ENCODE measurements at regions not wholly inside any gene's neighbourhood (a gene's known extent, or its start where the extent isn't known, plus 50 kb on each side); places are given as distances from the start of the nearest gene placed in this dataset.
A peak's percentile ranks its signal among the peaks of the same experiment; 100 is the strongest.
"Not testable (repeated sequence)": the region's sequence is repeated elsewhere in the genome, so short reads cannot be mapped to it uniquely, and the experiment has no call there.

GRCh38 chr2:147013696-147014392, 831.0 kb upstream of the ACVR2A start:
- DNase-seq (ENCODE audit: low read depth): no peak

GRCh38 chr2:147008481-147008880, 836.3 kb upstream of the ACVR2A start:
- no peak for DNase-seq (ENCODE audit: low read depth)

GRCh38 chr2:147006736-147007141, 838.1 kb upstream of the ACVR2A start:
- DNase-seq (ENCODE audit: low read depth): no peak

GRCh38 chr2:147003081-147003480, 841.7 kb upstream of the ACVR2A start:
- no peak for DNase-seq (ENCODE audit: low read depth)

- no peak for DNase-seq (ENCODE audit: low read depth)
Measured at GRCh38 chr2:147002256-147002655, 842.6 kb upstream of the ACVR2A start.

GRCh38 chr2:147001061-147001460, 843.8 kb upstream of the ACVR2A start:
- no peak for DNase-seq (ENCODE audit: low read depth)

GRCh38 chr2:147000151-147000550, 844.7 kb upstream of the ACVR2A start:
- DNase-seq (ENCODE audit: low read depth): not testable (repeated sequence)

GRCh38 chr2:146997945-146998344, 846.9 kb upstream of the ACVR2A start:
- DNase-seq (ENCODE audit: low read depth): no peak

- DNase-seq (ENCODE audit: low read depth): no peak
Measured at GRCh38 chr2:146997488-146997887, 847.3 kb upstream of the ACVR2A start.

GRCh38 chr2:146994246-146994645, 850.6 kb upstream of the ACVR2A start:
- no peak for DNase-seq (ENCODE audit: low read depth)

GRCh38 chr2:146992466-146992865, 852.4 kb upstream of the ACVR2A start:
- peak; percentile 5 for DNase-seq (ENCODE audit: low read depth)

GRCh38 chr2:146992057-146992456, 852.8 kb upstream of the ACVR2A start:
- DNase-seq (ENCODE audit: low read depth): peak; percentile 12

GRCh38 chr2:146990311-146991054, 854.3 kb upstream of the ACVR2A start:
- DNase-seq (ENCODE audit: low read depth): peak; percentile 8

- DNase-seq (ENCODE audit: low read depth): no peak
Measured at GRCh38 chr2:146989741-146990140, 855.1 kb upstream of the ACVR2A start.

GRCh38 chr2:146987996-146988395, 856.8 kb upstream of the ACVR2A start:
- no peak for DNase-seq (ENCODE audit: low read depth)

GRCh38 chr2:146986161-146986560, 858.7 kb upstream of the ACVR2A start:
- no peak for DNase-seq (ENCODE audit: low read depth)

GRCh38 chr2:146985753-146986152, 859.1 kb upstream of the ACVR2A start:
- DNase-seq (ENCODE audit: low read depth): no peak

GRCh38 chr2:146984014-146984413, 860.8 kb upstream of the ACVR2A start:
- DNase-seq (ENCODE audit: low read depth): no peak

GRCh38 chr2:146982393-146982846, 862.4 kb upstream of the ACVR2A start:
- DNase-seq (ENCODE audit: low read depth): peak; percentile 18

- no peak for DNase-seq (ENCODE audit: low read depth)
Measured at GRCh38 chr2:146981921-146982320, 862.9 kb upstream of the ACVR2A start.

- DNase-seq (ENCODE audit: low read depth): no peak
Measured at GRCh38 chr2:146979746-146980145, 865.1 kb upstream of the ACVR2A start.

- DNase-seq (ENCODE audit: low read depth): no peak
Measured at GRCh38 chr2:146978577-146979555, 866.0 kb upstream of the ACVR2A start.
